ENCODE measurements at regions not wholly inside any gene's neighbourhood (a gene's known extent, or its start where the extent isn't known, plus 50 kb on each side); places are given as distances from the start of the nearest gene placed in this dataset.

- intact Hi-C loops (cut with micrococcal nuclease), result no loop called here
- POLR2A ChIA-PET, result no interaction called here
- CTCF ChIA-PET, result interaction anchor here (4.2 kb wide), 1 partner anchor 12 kb away, joined by 21 read pairs; no protein-coding TSS in a partner anchor
- Histone ChIP-seq H4K20me1 (ENCODE audit: insufficient read depth) (no peaks in the 10 kb centered on the region), H3K36me3 (ENCODE audit: control insufficient read depth in 1 of 2, insufficient read depth in 2 of 2, low read length in 2 of 2) (no peaks in the 10 kb centered on the region), H3K9ac (ENCODE audit: low read length) (no peak overlapping the region), H3K9me3 (ENCODE audit: control insufficient read depth in 1 of 2, insufficient read depth in 1 of 2, low read depth in 1 of 2, low read length in 2 of 2) (peaks cover 7 to 14% of the 10 kb centered on the region in 2 experiments; a peak in 3 of 4 replicates), H3K27ac (ENCODE audit: low read depth, low read length) (no peak overlapping the region), H3K4me2 (ENCODE audit: low read length) (no peak overlapping the region), H3K79me2 (ENCODE audit: insufficient read depth, low read length) (no peaks in the 10 kb centered on the region), H2AFZ (ENCODE audit: low read depth, low read length, poor library complexity, severe bottlenecking) (peak overlapping the region; percentile 1), H3K4me1 (ENCODE audit: control insufficient read depth in 1 of 2, insufficient read depth in 2 of 2, low read length in 2 of 2) (no peaks in the 10 kb centered on the region), H3K27me3 (ENCODE audit: insufficient read depth, low read length) (no peaks in the 10 kb centered on the region), H3K4me3 (replicated peaks in 1 of 2; ENCODE audit: low read depth in 1 of 2, low read length in 2 of 2) (no peak overlapping the region), H3K9me2 (ENCODE audit: insufficient read depth) (no peaks in the 10 kb centered on the region)
- BruUV-seq (replicated peaks), result no TSS peak
- DNase-seq (ENCODE audit: low read depth, low spot score) (no peak), ATAC-seq (no peak)
- TF ChIP-seq YY1 (IDR thresholded peaks at IDR 0.05; ENCODE audit: extremely low read depth, insufficient replicate concordance, low read depth, low read length) (no peak), POLR2AphosphoS5 (IDR thresholded peaks at IDR 0.05; ENCODE audit: low read depth, low read length) (no peak), REST (IDR thresholded peaks at IDR 0.05; ENCODE audit: low read depth) (no peak), ELF1 (IDR thresholded peaks at IDR 0.05; ENCODE audit: borderline replicate concordance, low read depth) (no peak), SIN3A (IDR thresholded peaks at IDR 0.05; ENCODE audit: low read depth) (no peak), TCF7L2 (IDR thresholded peaks at IDR 0.05; ENCODE audit: borderline replicate concordance, extremely low read depth, insufficient read depth, insufficient read length) (no peak), CBX3 (IDR thresholded peaks at IDR 0.05; ENCODE audit: low read depth) (no peak), EZH2 (IDR thresholded peaks at IDR 0.05) (no peak), MAX (IDR thresholded peaks at IDR 0.05) (no peak), SRF (IDR thresholded peaks at IDR 0.05; ENCODE audit: low read depth) (no peak), POLR2A (IDR thresholded peaks at IDR 0.05; ENCODE audit: borderline replicate concordance, extremely low read depth, insufficient read depth, insufficient read length) (no peak), ZFX (IDR thresholded peaks at IDR 0.05) (no peak), RAD21 (IDR thresholded peaks at IDR 0.05; ENCODE audit: low read depth) (no peak), JUND (IDR thresholded peaks at IDR 0.05) (no peak), CEBPB (IDR thresholded peaks at IDR 0.05; ENCODE audit: low read depth) (no peak), FOSL1 (IDR thresholded peaks at IDR 0.05; ENCODE audit: low read depth) (no peak)
- TF ChIP-seq, protein P1, sequence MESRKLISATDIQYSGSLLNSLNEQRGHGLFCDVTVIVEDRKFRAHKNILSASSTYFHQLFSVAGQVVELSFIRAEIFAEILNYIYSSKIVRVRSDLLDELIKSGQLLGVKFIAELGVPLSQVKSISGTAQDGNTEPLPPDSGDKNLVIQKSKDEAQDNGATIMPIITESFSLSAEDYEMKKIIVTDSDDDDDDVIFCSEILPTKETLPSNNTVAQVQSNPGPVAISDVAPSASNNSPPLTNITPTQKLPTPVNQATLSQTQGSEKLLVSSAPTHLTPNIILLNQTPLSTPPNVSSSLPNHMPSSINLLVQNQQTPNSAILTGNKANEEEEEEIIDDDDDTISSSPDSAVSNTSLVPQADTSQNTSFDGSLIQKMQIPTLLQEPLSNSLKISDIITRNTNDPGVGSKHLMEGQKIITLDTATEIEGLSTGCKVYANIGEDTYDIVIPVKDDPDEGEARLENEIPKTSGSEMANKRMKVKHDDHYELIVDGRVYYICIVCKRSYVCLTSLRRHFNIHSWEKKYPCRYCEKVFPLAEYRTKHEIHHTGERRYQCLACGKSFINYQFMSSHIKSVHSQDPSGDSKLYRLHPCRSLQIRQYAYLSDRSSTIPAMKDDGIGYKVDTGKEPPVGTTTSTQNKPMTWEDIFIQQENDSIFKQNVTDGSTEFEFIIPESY (IDR thresholded peaks at IDR 0.05; ENCODE audit: extremely low read depth, insufficient replicate concordance, low read length), result no peak
- TF ChIP-seq, protein P2, sequence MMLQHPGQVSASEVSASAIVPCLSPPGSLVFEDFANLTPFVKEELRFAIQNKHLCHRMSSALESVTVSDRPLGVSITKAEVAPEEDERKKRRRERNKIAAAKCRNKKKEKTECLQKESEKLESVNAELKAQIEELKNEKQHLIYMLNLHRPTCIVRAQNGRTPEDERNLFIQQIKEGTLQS (IDR thresholded peaks at IDR 0.05), result no peak
- RAD21 ChIA-PET (ENCODE audit: low non-redundant PET in 1 of 2, low total read pairs in 2 of 2, uncharacterized antibody in 2 of 2, unreplicated experiment in 2 of 2), result no interaction called here
Measured at GRCh38 chr7:39883812-39884390, 66.2 kb upstream of the CDK13 start.
